ENCODE measurements at regions not wholly inside any gene's neighbourhood (a gene's known extent, or its start where the extent isn't known, plus 50 kb on each side); places are given as distances from the start of the nearest gene placed in this dataset.
"Not testable (repeated sequence)": the region's sequence is repeated elsewhere in the genome, so short reads cannot be mapped to it uniquely, and the experiment has no call there.

DNA sequence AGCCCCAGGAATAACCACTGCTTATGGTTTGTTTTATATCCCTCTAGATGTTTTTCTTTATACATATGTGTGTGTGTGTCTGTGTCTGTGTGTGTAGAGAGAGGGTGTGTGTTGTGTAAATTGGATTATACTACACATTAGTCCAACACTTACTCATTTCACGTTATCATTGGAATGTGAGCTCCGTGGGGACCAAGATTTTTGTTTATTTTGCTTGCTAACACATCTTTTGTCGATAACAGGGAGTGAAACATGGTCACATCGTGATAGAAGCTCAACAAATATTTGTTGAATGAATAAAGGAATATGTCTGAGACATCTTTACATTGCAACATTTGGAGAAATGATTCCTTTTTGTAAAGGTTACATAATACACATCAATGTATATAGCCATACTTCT, 88.8 kb downstream of the CDRT15L2 start:
- TF ChIP-seq, protein P1, sequence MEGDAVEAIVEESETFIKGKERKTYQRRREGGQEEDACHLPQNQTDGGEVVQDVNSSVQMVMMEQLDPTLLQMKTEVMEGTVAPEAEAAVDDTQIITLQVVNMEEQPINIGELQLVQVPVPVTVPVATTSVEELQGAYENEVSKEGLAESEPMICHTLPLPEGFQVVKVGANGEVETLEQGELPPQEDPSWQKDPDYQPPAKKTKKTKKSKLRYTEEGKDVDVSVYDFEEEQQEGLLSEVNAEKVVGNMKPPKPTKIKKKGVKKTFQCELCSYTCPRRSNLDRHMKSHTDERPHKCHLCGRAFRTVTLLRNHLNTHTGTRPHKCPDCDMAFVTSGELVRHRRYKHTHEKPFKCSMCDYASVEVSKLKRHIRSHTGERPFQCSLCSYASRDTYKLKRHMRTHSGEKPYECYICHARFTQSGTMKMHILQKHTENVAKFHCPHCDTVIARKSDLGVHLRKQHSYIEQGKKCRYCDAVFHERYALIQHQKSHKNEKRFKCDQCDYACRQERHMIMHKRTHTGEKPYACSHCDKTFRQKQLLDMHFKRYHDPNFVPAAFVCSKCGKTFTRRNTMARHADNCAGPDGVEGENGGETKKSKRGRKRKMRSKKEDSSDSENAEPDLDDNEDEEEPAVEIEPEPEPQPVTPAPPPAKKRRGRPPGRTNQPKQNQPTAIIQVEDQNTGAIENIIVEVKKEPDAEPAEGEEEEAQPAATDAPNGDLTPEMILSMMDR (IDR thresholded peaks at IDR 0.05 in 8 of 11, conservative IDR thresholded peaks at IDR 0.05 in 3 of 11), result not testable (repeated sequence)
- TF ChIP-seq POLR2A, POLR2AphosphoS5 (IDR thresholded peaks at IDR 0.05): not testable (repeated sequence)

All from spleen (tissue), 7 donors.